Hepatic stellate cell (primary cell): ENCODE measurements at regions not wholly inside any gene's neighbourhood (a gene's known extent, or its start where the extent isn't known, plus 50 kb on each side); places are given as distances from the start of the nearest gene placed in this dataset.

Experiments
- DNase-seq: peaks from one replicate; pipeline ENCODE4 v3.0.0; 2011; ENCODE audit warnings: low spot score

DNA sequence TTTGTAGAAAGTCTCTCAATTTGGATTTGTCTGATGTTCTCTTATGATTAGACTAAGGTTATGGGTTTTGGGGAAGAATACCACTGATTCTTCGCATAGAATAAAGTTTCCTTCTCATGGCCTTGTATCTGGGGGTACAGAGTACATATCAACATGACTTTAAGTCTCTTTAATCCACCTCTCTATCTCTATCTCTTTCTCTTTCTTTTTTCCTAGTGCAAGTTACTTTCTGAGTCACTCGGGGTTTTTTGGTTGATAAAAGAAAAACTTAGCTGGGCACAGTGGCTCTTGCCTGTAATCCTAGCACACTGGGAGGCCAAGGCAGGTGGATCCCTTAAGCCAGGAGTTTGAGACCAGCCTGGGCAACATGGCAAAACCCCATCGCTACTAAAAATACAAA is 100.1 kb upstream of the MAP4K3 start:
- DNase-seq, result no peak

DNA sequence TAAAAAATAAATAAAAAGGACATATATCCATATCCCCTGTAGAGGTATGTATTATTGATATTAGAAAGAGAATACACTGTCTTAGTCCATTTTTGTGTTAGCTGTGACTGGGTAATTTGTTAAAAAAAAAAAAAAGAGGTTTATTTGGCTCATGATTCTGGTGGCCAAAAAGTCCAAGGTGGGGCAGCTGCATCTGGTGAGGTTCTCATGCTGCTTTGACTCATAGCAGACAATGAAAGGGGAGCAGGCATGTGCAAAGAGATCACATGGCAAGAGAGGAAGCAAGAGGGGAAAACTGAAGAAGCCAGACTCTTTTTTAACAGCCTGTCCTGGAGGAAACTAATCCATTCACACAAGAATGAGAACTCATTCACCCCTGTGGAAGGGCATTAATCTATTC is 101.6 kb upstream of the MAP4K3 start:
- no peak for DNase-seq

DNA sequence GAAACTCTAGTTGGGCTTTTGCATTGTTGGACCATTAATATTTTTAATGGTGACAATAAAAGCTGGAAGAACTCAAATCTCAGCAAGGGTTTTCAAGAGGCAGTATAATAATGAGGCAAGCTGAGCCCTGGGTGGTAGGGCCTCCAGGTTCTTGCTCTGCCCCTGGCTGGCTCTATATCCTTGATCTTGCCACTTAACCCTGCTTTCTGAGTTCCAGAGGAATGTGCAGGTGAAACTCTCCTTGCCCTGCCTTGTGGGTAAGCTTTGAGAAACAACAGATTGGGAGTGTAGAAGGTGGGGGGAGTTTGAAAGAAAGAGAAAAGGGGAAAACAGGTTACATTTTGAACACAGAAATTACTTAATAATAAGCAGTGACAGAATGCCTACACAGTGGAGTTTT is 103.3 kb upstream of the MAP4K3 start:
- DNase-seq, result no peak

DNA sequence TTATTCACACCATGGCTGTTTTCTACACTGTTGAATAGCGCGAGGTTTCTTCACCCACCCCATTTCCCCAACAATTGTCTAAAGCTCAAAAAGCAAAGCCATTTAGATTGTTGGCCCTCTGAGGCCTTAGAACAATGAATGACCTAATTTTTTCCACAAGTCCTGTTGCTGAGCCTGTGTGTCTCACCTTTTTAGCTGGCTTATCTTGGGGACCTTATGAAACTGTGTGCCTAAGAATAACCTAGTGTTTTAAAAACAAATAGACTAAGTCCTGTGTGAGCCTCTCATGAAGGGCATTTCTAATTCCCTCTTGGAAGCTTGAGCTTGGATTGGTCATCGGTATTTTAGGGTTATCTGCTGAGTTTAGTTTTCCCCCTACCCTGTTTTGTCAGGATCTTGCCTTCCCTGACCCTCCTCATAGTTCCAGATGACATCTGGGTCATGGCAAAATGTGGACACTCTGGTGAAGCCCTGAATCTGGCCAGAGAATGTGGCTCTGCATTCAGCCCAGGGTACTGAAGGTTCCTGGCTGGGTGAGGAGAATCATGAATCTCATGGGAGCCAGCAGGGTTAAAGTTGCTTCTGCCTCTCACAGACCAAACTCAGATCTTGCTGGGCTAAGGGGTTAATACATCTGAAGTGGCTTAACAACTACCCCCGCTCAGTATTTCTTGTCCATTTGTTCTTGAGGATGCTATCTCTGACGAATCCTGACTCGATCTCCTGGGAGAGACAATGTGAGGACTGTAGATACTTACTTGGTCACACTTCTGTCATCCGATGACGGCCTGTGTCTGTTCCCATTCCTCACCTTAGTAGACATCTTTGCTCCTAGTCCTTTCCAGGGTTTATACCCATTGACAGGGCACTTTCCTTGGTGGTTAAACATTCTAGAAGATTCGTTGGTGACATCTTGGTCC is 104.2 kb upstream of the MAP4K3 start:
- no peak for DNase-seq

DNA sequence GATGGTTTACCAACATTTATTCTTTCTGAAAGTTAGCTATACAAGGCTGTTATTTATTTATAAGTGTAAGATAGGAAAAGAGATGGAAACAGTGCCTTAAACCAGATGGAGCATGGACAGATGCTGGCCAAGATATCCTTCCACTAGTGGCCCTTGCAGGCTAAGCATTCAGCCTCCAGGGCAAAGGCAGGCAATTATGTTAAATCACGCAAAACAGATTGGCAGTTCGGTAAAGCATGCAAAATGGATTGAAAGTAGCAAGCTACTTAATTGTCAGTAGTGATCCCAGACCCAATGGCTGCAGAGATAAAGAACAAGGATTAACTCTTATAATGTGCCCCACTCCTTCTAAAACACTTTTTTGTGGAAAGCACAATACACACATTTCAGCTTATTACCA is 105.4 kb upstream of the MAP4K3 start:
- no peak for DNase-seq

DNA sequence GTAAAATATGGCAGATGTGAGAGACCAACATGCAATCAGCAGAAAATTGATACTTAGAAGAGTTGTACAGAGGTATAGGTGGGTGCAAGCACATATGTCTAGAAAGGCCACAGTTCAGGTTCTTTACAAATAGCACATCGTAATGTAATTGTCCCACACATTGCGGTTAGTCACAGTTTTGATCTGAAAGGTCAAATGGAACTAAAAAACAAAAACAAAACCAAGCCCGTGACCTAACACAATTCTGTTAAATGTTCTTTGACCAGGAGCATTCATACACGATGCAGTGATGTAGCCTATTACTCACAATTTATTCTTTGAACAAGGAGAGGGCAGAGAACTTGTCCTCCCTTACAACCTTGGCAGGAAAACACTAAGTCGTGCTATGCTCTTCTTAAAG is 108.9 kb upstream of the MAP4K3 start:
- DNase-seq, result no peak

DNA sequence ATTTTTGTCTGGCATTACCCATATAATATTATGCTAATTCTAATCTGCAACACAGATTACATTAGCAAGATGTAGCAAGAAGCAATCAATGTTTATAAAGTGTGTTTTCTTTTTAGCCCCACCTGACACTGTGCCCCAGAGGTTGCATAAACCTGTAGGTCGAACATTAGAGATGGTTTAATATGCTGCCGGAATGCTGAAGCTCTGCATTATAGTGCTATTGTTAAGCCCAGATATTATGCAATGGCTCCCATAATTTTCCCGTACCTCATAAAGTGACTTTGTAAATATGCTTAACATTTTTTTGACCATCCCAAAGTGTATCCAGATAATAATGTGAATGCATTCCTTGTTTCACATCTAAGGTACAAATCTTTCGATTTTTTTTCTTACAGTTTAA is 109.3 kb upstream of the MAP4K3 start:
- DNase-seq, result no peak

DNA sequence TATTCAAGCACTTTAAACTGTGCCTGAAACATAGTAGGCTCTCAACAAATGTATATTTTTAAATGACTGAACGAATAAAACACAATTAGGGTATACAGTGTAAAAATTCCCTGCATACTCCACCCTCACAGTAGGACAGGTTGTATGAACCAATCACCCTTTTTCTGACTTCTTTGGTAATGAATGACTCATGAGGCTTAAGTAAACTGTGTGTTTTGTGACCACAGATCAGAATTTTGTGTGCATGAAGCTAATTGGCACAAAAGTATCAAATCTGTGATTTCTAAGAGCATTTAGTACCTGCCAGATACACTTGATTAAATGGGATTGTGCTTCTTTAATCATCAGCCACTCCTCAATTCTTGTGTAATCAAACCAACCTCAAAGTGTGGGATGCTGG is 109.9 kb upstream of the MAP4K3 start:
- DNase-seq, result no peak

DNA sequence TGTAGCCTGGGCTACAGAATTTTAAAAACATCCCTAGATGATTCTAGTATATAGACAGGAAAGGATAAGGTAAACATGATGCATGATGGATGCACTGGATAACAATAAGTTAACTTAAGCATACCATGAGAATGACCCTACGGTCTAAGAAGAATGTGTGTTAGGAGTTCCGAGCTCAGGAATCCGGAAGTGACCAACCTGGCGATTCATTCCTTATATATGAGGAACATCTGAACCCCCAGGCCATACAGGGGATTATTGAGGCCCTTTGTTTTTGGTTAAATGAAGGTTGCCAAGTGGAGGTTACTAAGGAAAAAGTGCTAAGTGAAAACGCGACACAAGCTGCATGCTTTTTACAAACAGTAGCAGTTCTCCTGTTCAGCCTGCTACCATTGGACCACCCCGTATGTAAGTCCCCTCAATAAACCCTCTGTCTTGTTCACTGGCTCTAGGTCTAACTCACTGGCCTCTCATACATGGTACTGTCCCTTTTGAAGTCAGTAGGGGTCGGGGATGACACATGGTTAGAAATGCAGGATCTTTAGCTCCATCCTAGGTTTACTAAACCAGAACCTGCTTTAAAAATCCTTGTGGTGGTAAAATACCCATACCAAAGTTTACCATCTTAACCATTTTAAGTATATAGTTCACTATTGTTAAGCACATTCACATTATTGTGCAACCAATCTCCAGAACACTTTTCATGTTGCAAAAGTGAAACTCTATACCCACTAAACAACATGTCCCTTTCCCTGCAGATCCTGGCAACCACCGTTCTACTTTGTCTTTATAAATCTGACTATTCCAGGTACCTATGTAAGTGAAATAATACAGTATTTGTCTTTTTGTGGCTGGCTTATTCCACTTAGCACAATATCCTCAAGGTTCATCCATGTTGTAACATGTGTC is 111.0 kb upstream of the MAP4K3 start:
- no peak for DNase-seq

DNA sequence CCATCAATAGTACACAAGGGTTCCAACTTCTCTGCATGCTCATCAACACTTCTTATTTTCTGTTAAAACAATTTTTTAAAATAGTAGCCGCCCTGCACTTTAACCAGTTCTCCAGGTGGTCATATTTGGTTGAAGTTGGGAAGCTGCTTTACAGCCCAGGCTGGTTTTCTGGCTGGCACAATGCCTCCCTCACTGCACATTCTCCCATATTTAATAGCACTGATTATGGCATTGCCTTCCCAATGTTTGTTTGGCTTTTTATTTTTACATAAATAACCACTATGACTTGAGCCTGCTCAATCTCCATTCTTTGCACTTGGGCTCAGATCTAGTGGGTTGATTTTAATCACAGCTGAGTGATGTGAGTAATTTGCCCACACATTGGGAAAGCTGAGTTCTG is 111.9 kb upstream of the MAP4K3 start:
- DNase-seq, result no peak

DNA sequence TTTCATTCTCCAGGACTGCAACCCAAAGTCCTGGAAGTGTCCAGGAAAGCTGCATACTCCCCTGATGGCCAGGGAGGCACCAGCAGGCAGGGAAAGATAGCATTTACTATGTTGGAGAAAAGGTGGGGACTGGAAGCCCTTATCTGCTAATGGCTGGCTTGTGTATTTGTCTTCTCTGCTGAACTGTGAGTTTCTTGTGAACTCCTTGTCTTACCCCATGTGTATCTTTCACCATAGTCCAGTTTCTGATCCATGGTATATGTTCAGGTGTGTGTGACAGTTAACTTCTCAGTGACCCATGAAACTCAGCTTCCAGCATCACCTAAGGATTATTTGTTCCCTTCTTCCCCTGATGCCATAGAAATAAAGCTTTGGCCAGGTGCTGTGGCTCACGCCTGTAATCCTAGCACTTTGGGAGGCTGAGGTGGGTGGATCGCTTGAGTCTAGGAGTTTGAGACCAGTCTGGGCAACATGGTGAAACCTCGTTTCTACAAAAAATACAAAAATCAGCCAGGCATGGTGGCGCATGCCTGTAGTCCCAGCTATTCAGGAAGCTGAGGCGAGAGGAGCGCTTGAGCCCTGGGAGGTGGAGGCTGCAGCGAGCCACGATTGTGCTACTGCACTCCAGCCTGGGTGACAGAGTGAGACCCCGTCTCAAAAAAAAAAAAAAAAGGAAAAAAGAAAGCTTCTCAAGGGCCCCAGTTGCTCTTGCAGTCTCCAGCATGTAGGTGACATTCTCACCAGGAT is 112.8 kb upstream of the MAP4K3 start:
- DNase-seq, result no peak

DNA sequence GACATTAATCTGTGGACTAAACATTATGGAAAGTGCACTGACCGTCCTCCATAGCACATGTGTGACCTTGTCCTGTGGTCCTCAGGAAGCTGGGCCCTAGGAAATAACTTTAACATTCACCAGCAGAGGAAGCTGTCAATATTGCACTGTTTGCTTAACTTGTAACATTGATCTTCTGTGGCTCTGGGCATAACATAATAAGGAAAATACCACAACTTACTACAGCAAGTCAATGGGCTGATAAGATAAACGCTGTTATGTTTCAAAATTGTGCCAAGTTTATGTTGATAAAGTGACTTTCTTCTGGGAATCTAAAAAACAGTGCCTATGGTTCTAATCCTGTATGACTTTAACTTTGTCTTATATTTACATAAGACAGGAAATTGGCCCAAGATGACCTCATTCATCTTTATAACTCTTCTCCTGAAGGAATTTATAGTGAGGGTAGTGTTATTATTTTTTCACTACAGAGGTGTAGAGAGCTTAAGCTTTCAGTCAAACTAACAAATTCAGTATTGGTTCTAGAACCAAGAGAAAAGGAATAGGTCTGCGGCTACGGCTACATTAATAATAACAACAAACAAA is 113.7 kb upstream of the MAP4K3 start:
- DNase-seq, result no peak

DNA sequence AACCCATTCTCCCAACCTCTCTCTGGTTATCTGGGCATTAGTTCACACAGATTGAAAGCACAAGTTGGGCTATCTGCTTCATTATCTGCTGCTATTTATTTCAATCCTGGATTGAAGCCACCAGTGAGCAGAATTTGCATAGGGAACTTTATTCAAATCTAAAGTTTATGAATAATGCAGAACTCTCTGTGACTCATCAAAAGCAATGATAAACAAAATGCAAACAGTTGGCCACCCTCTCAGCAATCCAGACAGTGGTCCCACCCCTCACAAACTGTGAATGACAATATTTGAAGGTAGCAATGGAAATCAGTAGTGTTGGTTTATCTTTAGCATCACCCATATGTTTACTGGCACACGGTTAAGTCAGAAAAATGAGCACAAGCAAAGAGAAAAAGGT is 106.8 kb upstream of the TMEM178A start:
- no peak for DNase-seq

DNA sequence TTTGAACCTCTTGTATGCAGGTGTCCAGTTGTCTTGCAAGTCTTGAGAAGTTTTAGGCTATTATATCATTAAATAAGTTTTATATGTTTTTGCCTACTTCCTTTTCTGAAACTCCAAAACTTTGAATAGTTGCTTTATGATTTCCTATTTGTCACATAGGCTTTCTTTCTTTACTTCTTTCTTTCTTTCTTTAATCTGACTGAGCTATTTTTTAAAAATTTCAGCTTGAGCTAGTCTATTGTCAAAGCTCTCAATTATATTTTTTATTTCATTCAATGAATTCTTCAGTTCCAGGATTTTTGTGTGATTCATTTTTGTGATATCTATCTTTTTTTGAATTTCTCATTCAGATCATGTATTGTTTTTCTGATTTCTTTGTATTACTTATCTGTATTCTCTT is 102.1 kb upstream of the TMEM178A start:
- DNase-seq, result no peak

DNA sequence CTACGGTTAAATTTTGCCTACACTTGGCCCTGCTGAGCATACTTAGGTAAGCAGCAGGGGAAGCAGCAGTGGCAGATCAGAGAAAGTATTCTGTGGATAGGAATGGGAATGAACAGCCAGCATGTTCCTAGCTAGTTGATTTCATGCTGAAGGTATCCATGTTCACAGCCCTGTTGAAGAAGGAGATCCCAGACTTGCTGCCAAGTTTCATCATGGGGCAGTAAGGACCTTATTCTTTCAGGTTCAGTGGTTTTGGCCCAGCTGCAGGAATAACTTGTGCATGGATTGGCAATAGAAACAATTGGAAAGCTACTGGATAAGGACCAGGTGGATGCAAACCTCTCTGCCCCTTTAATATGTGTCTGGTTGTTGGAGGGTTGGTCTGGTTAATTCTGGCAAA is 98.2 kb upstream of the TMEM178A start:
- DNase-seq, result no peak

DNA sequence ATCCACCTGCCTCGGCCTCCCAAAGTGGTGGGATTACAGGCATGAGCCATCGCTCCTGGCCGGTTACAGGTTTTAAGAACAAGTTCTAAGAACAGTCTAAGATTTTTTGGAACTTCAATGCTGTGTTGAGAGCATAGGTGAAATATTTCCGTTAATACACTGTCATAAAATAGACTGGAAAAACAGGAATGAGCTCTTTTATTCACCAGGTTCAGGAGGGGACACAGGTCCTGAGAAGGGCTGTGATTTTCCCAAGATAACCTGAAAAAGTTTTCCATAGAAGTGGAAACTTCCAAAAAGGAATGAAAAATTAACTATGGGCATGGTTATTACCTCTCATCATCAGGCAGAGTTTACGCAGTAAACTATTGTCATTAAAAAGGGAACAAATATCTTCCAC is 97.6 kb upstream of the TMEM178A start:
- no peak for DNase-seq

DNA sequence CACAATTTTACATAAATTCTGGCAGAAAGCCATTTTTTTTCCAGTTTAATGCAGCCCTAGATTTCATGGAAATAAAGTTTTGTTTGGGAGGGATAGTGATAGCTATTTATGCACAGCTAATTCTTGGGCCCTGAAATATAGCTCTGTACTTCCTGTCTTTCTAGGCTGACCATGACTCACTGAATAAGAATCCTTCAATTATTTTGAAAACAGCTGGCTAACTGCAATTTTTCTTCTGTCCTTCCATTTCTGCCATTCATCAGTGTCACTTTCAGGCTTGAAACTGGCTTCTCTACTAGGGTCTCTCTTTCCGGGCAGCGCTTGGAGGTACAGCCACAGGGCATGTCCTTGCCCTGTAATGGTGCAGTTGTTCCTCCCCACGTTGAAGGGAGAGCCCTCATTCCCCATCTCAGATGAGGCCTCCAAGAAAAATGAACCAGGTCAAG is 97.1 kb upstream of the TMEM178A start:
- peak; percentile 74 for DNase-seq

DNA sequence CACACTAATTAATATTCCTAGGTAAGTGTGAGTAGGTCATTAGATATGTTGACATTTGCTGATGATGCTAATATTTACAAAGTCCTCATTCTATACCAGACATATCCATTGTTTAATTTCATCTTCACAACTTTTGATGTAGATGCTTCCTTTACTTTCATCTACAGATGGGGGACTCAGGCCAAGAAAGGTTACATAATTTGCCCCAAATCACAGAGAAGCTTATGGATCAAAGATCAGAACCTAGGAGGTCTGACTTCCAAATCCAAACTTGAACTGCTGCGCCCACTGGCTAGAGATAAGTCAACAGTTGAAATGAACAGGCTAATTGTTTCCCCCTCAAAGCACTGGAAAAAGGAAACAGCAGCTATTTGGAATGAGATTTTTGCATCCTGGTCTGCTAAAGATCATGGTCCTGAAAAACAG is 95.6 kb upstream of the TMEM178A start:
- no peak for DNase-seq

DNA sequence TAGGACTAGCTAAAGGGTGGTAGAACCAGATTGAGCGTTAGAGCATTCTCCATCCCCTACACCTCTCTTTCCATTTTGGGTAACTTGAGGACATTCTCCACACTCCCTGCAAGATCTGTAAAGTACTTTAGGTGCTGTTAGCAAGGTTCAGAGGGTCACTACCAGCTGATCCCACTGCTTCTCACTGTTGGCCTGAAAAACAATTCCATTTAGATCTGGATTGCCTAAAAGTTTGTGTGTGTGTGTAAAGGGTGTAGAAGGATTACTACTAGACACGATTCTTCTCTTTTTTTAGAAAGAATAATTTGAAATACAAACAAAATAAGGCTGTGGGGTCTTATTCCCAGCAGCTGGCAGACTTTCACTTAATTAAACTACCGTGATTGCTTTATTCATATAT is 95.1 kb upstream of the TMEM178A start:
- DNase-seq, result no peak

DNA sequence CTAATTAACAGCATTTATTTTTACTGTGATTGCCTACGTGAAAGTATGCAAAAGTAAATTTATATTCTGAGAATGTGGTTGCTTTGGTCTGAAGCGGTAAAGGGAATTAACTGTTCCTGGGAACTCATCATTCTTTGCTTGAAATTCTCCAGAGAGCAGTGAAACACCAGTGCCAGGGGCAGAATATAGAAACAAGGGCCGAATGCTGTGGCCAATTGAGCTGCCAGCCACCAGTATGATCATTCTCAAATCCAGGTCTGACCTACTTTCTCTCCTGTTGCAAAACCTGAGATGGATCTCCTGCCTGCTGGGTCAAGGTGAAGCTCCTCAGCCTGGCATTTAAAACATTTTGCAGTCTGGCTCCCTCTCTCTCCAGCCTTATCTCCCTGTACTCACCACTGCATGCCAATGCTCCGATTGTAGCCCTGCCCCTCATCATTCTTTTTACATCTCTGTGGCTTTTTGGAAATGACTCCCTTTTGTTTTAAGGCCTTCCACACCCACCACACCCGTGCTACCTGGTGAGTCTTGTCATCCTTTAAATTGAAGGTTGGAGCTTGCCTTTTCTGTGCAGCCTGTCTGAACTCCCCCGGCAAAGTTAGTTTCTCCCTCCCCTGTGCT is 94.5 kb upstream of the TMEM178A start:
- no peak for DNase-seq

DNA sequence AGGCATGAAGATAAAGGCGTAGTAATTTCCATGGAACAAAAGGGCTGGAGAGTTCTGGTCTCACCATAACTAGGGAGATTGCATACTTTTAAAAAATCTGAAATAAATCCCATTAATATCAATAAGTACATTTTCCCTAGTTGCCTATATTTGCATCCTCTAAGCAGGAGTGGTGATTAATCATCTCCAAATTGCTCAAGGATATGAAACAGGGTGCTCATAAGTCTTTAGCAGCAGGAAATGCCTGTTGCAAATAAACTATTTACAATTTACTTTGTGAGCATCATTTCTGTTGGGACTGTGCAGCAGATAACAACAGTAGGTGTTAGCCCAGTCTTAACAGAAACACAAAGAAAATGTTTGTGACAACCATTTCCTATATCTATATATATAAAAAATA is 92.4 kb upstream of the TMEM178A start:
- DNase-seq, result no peak

DNA sequence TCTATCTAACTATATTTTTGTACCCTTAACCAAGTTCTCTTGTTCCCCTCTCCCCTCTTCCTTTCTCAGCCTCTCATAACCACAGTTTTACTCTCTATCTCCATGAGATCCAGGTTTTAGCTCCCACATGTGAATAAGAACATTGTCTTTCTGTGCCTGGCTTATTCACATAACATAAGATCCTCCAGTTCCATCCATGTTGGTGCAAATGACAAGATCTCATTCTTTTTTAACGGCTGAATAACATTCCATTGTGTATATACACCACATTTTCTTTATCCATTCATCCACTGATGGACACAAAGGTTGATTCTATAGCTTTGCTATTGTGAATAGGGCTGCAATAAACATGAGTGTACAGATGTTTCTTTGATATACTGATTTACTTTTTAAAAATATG is 83.9 kb upstream of the TMEM178A start:
- DNase-seq, result no peak
